Karpas-422 (cell line): ENCODE measurements at regions not wholly inside any gene's neighbourhood (a gene's known extent, or its start where the extent isn't known, plus 50 kb on each side); places are given as distances from the start of the nearest gene placed in this dataset.

Experiments used
- DNase-seq: peaks from one replicate; pipeline ENCODE4 v3.0.0-alpha.2; 2015
- H2AFZ ChIP-seq: fragments of 200-600 bp; sonication (generic); 2 replicates; pipeline ENCODE4 v1.6.1; 2014; ENCODE audit warnings: antibody characterized with exemption, low read length, mixed read lengths
- H3K27ac ChIP-seq: fragments of 200-600 bp; sonication (generic); 2 replicates; pipeline ENCODE4 v1.5.1; 2014; ENCODE audit warnings: mild to moderate bottlenecking, low read length, moderate library complexity
- H3K27me3 ChIP-seq: fragments of 200-600 bp; sonication (generic); 2 replicates; pipeline ENCODE4 v1.6.1; 2014; ENCODE audit warnings: low read length, mixed read lengths
- H3K36me3 ChIP-seq: fragments of 200-600 bp; sonication (generic); 2 replicates; pipeline ENCODE4 v1.6.1; 2014; ENCODE audit warnings: low read length, mixed read lengths; ENCODE audit not compliant: insufficient read depth
- H3K4me1 ChIP-seq: fragments of 200-600 bp; sonication (generic); 2 replicates; pipeline ENCODE4 v1.6.1; 2014; ENCODE audit warnings: mild to moderate bottlenecking, low read length, mixed read lengths
- H3K4me2 ChIP-seq: fragments of 200-600 bp; sonication (generic); 2 replicates; pipeline ENCODE4 v1.6.1; 2014; ENCODE audit warnings: low read length, low read depth, mild to moderate bottlenecking; ENCODE audit not compliant: poor library complexity, severe bottlenecking
- H3K4me3 ChIP-seq: fragments of 200-600 bp; sonication (generic); 2 replicates; pipeline ENCODE4 v1.5.1; 2014; ENCODE audit warnings: mild to moderate bottlenecking, antibody characterized with exemption, low read length, mixed read lengths
- H3K79me2 ChIP-seq: fragments of 200-600 bp; sonication (generic); 2 replicates; pipeline ENCODE4 v1.6.1; 2014; ENCODE audit warnings: mild to moderate bottlenecking, low read length, mixed read lengths
- H3K9ac ChIP-seq: fragments of 200-600 bp; sonication (generic); 2 replicates; pipeline ENCODE4 v1.6.0; 2014; ENCODE audit warnings: low read length
- H3K9me2 ChIP-seq: fragments of 200-600 bp; sonication (generic), shearing (Covaris generic); replicated peaks from 2 replicates; pipeline ENCODE4 v1.6.0; 2014; ENCODE audit warnings: mild to moderate bottlenecking, low read length, moderate library complexity; ENCODE audit not compliant: insufficient read depth
- H3K9me3 ChIP-seq: fragments of 300-700, 200-600 bp; sonication (generic); 2 replicates; pipeline ENCODE4 v1.6.1; 2014; ENCODE audit warnings: low read length, mixed read lengths
- H4K20me1 ChIP-seq: fragments of 200-600 bp; sonication (generic); 2 replicates; pipeline ENCODE4 v1.6.1; 2014; ENCODE audit warnings: mild to moderate bottlenecking, antibody characterized with exemption, low read length, low read depth; ENCODE audit not compliant: insufficient read depth

DNA sequence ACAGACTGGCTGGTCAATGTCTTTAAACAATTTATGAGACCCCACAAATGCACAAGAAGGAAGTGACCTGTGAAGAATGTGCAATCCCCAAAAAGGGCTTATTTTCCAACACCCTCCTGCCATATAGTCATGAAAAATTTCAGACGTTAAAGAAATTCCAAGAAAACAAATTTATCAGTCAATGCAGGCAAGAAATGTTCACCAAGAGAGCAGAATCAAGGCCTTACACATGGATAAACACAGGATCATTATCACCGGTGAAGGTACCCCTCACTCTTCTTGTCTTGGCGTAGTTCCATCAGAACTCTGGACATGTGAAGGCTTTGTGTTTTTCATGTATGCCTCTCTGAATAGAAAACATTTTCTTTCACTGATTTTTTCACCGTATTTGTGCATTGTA lies 186.7 kb upstream of the GALNTL6 start:
- no peak for DNase-seq
- no peak overlapping the region for H3K9ac ChIP-seq
- no peak overlapping the region for H3K4me2 ChIP-seq

GRCh38 chr4:171622729-171623128 lies 190.5 kb upstream of the GALNTL6 start:
- H3K4me2 ChIP-seq, result no peak overlapping the region
- H3K4me3 ChIP-seq, result no peak overlapping the region
- no peak overlapping the region for H3K9ac ChIP-seq
- no peaks in the 10 kb centered on the region for H3K9me3 ChIP-seq
- H3K27ac ChIP-seq, result no peak overlapping the region
- no peak overlapping the region for H2AFZ ChIP-seq
- no peaks in the 10 kb centered on the region for H3K79me2 ChIP-seq
- H3K4me1 ChIP-seq, result no peaks in the 10 kb centered on the region
- no peaks in the 10 kb centered on the region for H3K36me3 ChIP-seq
- no peaks in the 10 kb centered on the region for H4K20me1 ChIP-seq
- H3K27me3 ChIP-seq, result no peaks in the 10 kb centered on the region
- DNase-seq, result no peak
- H3K9me2 ChIP-seq, result no peaks in the 10 kb centered on the region

More for the DNA sequence above, 186.7 kb upstream of the GALNTL6 start:
- no peaks in the 10 kb centered on the region for H3K79me2 ChIP-seq
- no peak overlapping the region for H3K4me3 ChIP-seq
- H2AFZ ChIP-seq, result no peak overlapping the region
- H3K9me2 ChIP-seq, result no peaks in the 10 kb centered on the region
- no peaks in the 10 kb centered on the region for H3K9me3 ChIP-seq
- H3K27ac ChIP-seq, result no peak overlapping the region
- H3K4me1 ChIP-seq, result no peaks in the 10 kb centered on the region
- H4K20me1 ChIP-seq, result no peaks in the 10 kb centered on the region
- no peaks in the 10 kb centered on the region for H3K36me3 ChIP-seq
- H3K27me3 ChIP-seq, result no peaks in the 10 kb centered on the region

- Histone ChIP-seq H3K27ac (no peak overlapping the region), H3K9ac (no peak overlapping the region), H3K4me3 (no peak overlapping the region), H3K9me2 (no peaks in the 10 kb centered on the region), H3K4me2 (no peak overlapping the region), H3K4me1 (no peaks in the 10 kb centered on the region), H3K79me2 (no peaks in the 10 kb centered on the region), H3K36me3 (no peaks in the 10 kb centered on the region), H3K27me3 (no peaks in the 10 kb centered on the region), H3K9me3 (no peaks in the 10 kb centered on the region), H4K20me1 (no peaks in the 10 kb centered on the region), H2AFZ (no peak overlapping the region)
- DNase-seq, result no peak
These were observed 191.6 kb upstream of the GALNTL6 start for GRCh38 chr4:171621646-171622045.

- H2AFZ ChIP-seq, result no peak overlapping the region
- no peaks in the 10 kb centered on the region for H4K20me1 ChIP-seq
- no peaks in the 10 kb centered on the region for H3K4me1 ChIP-seq
- H3K36me3 ChIP-seq, result no peaks in the 10 kb centered on the region
- H3K9me2 ChIP-seq, result no peaks in the 10 kb centered on the region
- H3K9me3 ChIP-seq, result no peaks in the 10 kb centered on the region
- DNase-seq, result no peak
- no peak overlapping the region for H3K27ac ChIP-seq
- H3K9ac ChIP-seq, result no peak overlapping the region
- no peak overlapping the region for H3K4me2 ChIP-seq
- H3K79me2 ChIP-seq, result no peaks in the 10 kb centered on the region
- no peaks in the 10 kb centered on the region for H3K27me3 ChIP-seq
- H3K4me3 ChIP-seq, result no peak overlapping the region
These were observed 200.3 kb upstream of the GALNTL6 start for GRCh38 chr4:171612907-171613306.

- Histone ChIP-seq H3K4me3 (no peak overlapping the region), H3K36me3 (no peaks in the 10 kb centered on the region), H3K4me1 (no peaks in the 10 kb centered on the region), H3K4me2 (no peak overlapping the region), H2AFZ (no peak overlapping the region), H4K20me1 (no peaks in the 10 kb centered on the region), H3K27me3 (no peaks in the 10 kb centered on the region), H3K79me2 (no peaks in the 10 kb centered on the region), H3K9ac (no peak overlapping the region), H3K27ac (no peak overlapping the region), H3K9me3 (no peaks in the 10 kb centered on the region), H3K9me2 (no peaks in the 10 kb centered on the region)
- no peak for DNase-seq
These were observed 210.4 kb upstream of the GALNTL6 start for GRCh38 chr4:171602638-171603355.

DNA sequence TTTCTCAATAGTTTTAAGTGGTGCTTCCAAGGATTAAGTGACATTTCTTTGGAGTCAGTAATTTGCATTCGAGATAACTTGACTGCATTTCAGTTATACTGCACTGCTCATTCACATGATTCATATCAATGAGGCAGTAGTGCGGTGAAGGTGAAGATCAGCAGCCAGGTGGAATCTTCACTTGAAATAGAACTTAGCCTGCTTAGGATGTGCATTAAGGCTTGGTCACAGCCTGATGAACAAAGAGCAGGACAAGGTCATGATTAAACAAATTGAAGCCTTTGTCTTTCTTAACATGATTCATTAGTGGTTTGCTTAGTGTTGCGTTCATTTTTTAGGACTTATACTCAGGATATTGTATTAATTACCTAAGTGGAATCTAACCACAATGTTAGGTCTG lies 212.1 kb upstream of the GALNTL6 start:
- Histone ChIP-seq H3K4me1 (no peaks in the 10 kb centered on the region), H2AFZ (no peak overlapping the region), H3K9me2 (no peaks in the 10 kb centered on the region), H3K79me2 (no peaks in the 10 kb centered on the region), H3K9ac (no peak overlapping the region), H3K27me3 (no peaks in the 10 kb centered on the region), H3K9me3 (no peaks in the 10 kb centered on the region), H3K27ac (no peak overlapping the region), H4K20me1 (no peaks in the 10 kb centered on the region), H3K4me2 (no peak overlapping the region), H3K4me3 (no peak overlapping the region), H3K36me3 (no peaks in the 10 kb centered on the region)
- DNase-seq, result no peak

DNA sequence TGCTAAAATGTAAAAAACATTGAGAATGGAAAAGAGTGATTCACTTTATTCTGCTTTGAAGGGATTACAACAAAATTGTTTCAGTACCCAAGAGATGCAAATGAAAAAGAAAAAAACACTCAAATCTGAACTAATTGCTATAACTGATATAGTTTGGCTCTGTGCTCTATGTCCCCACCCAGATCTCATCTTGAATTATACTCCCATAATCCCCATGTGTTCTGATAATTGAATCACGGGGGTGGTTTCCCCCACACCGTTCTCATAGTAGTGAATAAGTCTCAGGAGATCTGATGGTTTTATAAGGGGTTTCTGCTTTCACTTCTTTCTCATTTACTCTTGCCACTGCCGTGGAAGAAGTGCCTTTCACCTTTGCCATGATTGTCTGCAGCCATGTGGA lies 213.6 kb upstream of the GALNTL6 start:
- H3K4me3 ChIP-seq, result no peak overlapping the region
- H3K9me3 ChIP-seq, result no peaks in the 10 kb centered on the region
- H3K36me3 ChIP-seq, result no peaks in the 10 kb centered on the region
- no peaks in the 10 kb centered on the region for H3K9me2 ChIP-seq
- no peak overlapping the region for H3K27ac ChIP-seq
- no peaks in the 10 kb centered on the region for H3K4me1 ChIP-seq
- no peak overlapping the region for H3K9ac ChIP-seq
- no peak overlapping the region for H2AFZ ChIP-seq
- H3K4me2 ChIP-seq, result no peak overlapping the region
- H4K20me1 ChIP-seq, result no peaks in the 10 kb centered on the region
- no peaks in the 10 kb centered on the region for H3K79me2 ChIP-seq
- DNase-seq, result no peak
- H3K27me3 ChIP-seq, result no peaks in the 10 kb centered on the region

- H3K79me2 ChIP-seq, result no peaks in the 10 kb centered on the region
- H3K36me3 ChIP-seq, result no peaks in the 10 kb centered on the region
- H4K20me1 ChIP-seq, result no peaks in the 10 kb centered on the region
- no peak overlapping the region for H2AFZ ChIP-seq
- H3K27me3 ChIP-seq, result no peaks in the 10 kb centered on the region
- no peaks in the 10 kb centered on the region for H3K9me2 ChIP-seq
- H3K9me3 ChIP-seq, result no peaks in the 10 kb centered on the region
- no peak overlapping the region for H3K9ac ChIP-seq
- no peak for DNase-seq
- no peak overlapping the region for H3K4me3 ChIP-seq
- H3K4me2 ChIP-seq, result no peak overlapping the region
- H3K27ac ChIP-seq, result no peak overlapping the region
- H3K4me1 ChIP-seq, result no peaks in the 10 kb centered on the region
These were observed 218.9 kb upstream of the GALNTL6 start for GRCh38 chr4:171594293-171594692.
